Breast epithelium (tissue), 3 donors: ENCODE measurements at regions not wholly inside any gene's neighbourhood (a gene's known extent, or its start where the extent isn't known, plus 50 kb on each side); places are given as distances from the start of the nearest gene placed in this dataset.

Experiments used
- POLR2A ChIP-seq: fragments of 450-650 bp; IDR thresholded peaks from one replicate; pipeline ENCODE4 v1.6.1; 2016; ENCODE audit warnings: antibody characterized with exemption, mild to moderate bottlenecking, moderate library complexity
- POLR2AphosphoS5 ChIP-seq, 3 donors: sonication (generic); formaldehyde crosslinking; IDR thresholded peaks; one replicate each; pipeline ENCODE4 v1.6.1; 2017; ENCODE audit warnings: antibody characterized with exemption in 3 of 3
- TF ChIP-seq, protein P1 (sequence below), 3 donors: fragments of 450-650 bp; IDR thresholded peaks; one replicate each; pipeline ENCODE4 v1.5.1; 2016 to 2017; ENCODE audit warnings: antibody characterized with exemption in 3 of 3, mild to moderate bottlenecking in 3 of 3, moderate library complexity in 3 of 3

DNA sequence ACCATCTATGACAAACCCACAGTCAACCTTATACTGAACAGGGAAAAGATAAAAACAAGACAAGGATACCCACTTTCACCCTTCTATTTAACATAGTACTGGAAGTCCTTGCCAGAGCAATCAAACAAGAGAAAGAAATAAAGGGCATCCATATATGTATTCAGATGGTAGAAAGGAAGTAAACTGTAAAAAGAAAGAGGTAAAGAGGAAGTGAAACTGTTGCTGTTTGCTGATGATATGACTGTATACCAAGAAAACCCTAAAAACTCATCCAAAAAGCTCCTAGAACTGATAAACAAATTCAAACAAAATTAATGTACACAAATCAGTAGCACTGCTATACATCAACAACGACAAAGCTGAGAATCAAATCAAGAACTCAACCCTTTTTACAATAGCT is 538.7 kb upstream of the PABPC4L start:
- TF ChIP-seq, protein P1, sequence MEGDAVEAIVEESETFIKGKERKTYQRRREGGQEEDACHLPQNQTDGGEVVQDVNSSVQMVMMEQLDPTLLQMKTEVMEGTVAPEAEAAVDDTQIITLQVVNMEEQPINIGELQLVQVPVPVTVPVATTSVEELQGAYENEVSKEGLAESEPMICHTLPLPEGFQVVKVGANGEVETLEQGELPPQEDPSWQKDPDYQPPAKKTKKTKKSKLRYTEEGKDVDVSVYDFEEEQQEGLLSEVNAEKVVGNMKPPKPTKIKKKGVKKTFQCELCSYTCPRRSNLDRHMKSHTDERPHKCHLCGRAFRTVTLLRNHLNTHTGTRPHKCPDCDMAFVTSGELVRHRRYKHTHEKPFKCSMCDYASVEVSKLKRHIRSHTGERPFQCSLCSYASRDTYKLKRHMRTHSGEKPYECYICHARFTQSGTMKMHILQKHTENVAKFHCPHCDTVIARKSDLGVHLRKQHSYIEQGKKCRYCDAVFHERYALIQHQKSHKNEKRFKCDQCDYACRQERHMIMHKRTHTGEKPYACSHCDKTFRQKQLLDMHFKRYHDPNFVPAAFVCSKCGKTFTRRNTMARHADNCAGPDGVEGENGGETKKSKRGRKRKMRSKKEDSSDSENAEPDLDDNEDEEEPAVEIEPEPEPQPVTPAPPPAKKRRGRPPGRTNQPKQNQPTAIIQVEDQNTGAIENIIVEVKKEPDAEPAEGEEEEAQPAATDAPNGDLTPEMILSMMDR (IDR thresholded peaks at IDR 0.05) = no peak
- TF ChIP-seq POLR2A (no peak), POLR2AphosphoS5 (IDR thresholded peaks at IDR 0.05) (no peak)
